GM18867 (cell line): ENCODE measurements at regions not wholly inside any gene's neighbourhood (a gene's known extent, or its start where the extent isn't known, plus 50 kb on each side); places are given as distances from the start of the nearest gene placed in this dataset.
"Not testable (repeated sequence)": the region's sequence is repeated elsewhere in the genome, so short reads cannot be mapped to it uniquely, and the experiment has no call there.

Experiments
- ATAC-seq: cut with Tn5 transposase; IDR thresholded peaks from one replicate; pipeline ENCODE4 v1.9.1; 2021; ENCODE audit warnings: mild to moderate bottlenecking, moderate library complexity; ENCODE audit not compliant: unreplicated experiment

DNA sequence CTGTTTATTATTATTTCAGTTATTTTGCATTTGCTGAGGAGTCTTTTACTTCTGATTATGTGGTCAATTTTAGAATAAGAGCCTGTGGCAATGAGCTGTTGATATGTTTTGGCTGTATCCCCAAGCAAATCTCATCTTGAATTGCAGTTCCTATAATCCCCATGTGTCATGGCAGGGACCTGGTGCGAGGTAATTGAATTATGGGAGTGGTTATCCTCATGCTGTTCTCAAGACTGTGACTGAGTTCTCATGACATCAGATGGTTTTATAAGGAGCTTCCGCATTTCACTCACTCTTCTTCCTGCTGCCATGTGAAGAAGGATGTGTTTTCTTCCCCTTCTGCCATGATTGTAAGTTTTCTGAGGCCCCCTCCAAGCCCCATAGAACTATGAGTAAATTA lies 114.9 kb upstream of the SLCO6A1 start:
- ATAC-seq = no peak

DNA sequence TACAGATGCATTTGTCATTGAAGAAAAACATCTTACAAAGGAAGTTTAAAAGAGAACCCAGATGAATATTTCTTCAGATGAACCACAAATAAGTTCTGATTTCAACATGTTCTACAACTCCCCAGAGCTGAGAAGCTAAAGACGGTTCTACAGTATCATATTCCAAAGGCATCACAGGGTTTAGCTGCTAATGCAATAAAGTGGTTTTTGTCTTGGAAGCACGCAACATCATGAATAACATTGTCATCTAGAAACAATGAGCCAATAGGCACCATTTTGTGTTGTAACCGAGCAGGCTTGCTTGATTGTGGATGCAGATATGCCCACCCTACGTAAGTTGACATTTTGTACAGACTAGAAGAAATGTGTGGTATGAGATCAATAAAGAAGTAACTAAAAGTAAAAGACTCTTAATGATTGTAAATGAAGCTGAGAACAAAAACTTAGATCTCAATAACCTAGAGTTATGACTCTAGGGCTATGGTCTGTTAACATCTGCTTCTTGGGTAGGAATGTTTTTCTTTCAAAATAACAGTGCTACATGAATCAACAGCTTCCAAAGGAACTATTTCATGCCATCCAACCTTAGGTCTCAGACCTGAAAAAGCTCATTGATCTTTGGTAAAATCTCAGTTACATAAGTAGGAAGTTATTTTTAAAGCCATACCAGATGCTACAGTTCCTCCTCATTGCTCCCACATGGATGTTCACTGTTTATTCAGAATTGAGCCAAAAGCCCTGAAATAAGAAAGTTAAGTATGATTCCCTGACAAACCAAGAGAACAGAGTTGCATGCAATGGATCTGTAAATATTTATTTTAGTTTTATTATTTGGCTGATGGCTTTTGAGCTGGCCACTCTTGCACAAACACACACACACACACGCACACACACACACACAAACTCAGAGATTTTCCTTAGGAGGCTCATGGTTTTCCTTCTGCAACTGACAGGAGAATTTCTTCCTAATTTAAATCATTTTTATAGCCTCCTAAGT lies 118.7 kb upstream of the SLCO6A1 start:
- ATAC-seq = no peak

DNA sequence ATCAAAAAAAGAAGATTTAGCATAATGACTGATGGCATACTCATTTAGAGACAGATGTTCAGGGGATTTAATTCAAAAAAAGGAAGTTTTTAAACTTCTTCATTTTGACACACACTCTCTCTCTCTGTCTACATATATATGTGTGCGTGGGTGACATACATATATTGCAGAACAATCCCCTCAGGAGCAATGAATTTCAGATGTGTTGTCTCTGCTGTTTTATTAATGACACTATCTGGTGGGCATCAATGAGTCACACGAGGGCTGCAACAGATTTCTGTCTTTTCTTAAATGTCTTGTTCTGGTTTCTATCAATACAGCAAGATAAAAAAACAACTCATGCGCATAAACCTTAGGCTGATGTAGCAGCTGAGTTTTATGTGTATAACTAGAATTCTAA lies 123.5 kb upstream of the SLCO6A1 start:
- ATAC-seq = no peak

DNA sequence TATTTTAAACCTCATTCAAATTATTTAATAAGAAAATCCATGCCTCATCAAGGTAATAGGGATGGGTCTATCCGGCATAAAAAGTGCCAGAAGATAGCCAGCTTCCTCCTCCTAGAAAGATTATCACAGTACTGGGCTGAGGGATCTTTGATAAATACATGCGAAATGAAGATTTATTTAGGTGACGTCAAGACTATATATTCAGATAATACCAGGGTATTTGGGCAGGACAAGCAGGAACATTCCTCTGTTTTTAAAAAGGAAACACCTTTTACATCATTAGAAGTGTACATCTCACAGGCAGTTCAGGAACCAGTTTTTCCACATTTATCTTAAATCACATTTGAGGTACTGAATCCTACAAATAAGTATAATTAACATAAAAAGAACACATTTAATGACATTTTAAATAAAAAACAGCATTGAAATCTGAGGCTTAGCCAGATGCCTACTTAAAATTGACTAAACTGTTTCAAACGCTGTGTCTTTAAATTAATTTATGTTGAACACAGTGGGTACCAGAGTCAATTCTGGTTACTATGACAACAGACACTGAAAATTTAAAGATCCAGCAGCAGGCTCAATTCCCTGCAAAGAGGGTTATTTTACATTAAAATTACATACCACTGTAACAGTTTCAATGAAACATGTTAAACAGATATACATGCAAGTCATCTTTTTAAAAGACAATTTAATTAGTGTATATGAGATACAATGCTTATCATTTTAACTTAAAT lies 124.7 kb upstream of the SLCO6A1 start:
- no peak for ATAC-seq

DNA sequence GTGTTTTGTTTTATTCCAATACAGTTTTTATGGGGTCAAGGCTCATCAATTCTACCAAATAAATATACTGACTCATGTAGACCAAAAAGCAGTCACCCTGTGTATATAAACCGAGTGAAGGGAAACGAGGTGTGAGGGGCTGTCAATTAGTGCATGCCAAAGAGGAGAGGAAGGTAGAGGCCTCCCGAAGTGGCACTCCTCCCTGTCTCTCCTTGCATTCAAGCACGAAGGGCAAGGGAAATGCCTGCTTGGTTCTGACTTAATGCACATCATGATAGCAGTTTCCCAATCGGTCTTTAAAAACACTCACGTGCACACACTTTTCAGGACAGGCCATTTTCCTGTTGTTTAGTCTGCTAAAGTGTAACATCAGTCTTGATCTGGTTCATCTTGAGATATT lies 125.6 kb upstream of the SLCO6A1 start:
- no peak for ATAC-seq

DNA sequence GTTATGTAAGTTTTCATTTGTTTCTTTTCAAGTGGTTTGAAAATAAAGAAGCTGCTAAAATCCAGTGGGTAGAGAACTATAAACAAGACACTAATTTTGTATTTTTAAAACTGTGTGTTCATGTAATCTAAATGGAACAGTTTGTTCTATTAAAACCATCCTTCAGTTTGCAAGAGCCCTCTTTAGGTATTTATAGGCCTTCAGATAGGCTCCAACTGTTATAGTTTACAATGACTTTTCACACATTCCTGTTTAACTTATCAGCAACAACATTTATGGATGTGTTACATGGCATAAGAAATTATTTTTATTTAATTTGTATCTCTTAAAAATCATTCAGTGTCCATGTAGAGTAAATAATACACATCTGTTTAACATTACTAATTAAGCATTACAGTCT lies 126.7 kb upstream of the SLCO6A1 start:
- no peak for ATAC-seq

DNA sequence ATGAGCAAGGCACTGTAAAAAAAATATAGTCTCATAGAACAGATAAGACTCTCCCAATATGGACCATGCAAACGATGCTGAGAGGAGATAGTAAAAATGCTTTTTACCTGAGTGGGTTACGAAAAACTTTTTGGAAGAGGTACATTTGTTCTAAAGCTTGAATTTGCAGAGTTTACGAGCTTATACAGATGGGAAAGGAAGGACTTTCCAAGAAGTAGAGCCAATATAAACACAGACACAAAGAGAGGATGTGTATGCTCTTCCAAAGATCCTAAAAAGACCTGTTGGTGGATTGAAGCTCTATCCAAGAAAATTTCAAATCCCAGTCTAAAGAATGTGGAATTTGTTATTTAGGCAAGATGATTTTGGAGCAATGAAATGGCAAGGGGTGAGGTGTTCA lies 127.1 kb upstream of the SLCO6A1 start:
- ATAC-seq = no peak

DNA sequence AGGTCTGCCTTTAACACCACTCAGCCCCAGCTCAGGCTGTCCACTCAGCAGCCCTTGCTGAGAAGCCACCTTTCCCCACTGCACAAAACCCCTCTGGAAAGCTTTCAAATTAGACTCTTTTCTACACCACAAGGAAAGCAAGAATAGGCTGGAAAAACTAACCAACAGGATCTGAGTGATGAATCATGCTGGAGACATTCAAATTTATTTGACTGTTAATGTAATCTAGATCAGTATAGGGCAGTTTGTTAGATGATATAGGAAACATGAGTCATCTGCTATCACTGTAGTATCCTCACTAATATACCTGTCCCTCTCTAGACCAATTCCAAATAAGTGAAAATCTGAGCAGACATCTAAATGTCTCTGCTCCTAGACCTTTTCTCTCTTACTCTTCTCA lies 127.8 kb upstream of the PAM start:
- ATAC-seq = no peak

DNA sequence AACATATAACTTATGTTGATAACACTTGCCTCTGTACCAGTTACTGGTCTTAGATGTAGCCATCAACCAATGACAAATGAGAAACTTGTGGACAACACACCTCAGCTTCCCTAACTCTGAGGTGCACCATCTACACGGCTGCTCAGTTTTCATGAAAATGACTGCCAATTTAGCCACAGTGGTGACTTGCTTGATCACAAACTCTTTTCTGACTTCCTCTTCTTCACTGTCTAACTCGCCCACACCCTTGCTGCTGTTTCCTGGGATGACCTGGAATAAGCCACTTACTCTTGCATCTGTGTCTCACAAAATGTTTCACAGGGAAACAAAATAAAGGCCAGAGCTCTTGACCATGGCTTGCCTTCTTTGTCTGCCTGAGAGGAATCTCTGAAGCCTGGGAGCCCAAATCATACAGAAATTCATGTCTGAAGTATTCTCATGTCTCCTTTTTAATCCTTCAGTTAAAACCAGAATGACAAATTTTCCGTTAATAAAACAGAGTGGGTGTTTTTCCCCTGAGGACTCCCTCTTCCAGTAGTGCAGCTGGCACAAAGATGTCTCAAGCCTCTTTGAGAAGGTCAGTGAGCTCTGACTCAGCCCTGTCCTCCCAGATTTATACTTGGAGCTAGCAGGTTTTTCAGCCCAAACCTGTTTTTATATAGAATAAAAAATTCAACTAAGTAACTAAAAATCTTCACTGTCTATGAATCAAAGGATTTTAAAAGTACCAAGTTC lies 126.5 kb upstream of the PAM start:
- ATAC-seq = no peak

DNA sequence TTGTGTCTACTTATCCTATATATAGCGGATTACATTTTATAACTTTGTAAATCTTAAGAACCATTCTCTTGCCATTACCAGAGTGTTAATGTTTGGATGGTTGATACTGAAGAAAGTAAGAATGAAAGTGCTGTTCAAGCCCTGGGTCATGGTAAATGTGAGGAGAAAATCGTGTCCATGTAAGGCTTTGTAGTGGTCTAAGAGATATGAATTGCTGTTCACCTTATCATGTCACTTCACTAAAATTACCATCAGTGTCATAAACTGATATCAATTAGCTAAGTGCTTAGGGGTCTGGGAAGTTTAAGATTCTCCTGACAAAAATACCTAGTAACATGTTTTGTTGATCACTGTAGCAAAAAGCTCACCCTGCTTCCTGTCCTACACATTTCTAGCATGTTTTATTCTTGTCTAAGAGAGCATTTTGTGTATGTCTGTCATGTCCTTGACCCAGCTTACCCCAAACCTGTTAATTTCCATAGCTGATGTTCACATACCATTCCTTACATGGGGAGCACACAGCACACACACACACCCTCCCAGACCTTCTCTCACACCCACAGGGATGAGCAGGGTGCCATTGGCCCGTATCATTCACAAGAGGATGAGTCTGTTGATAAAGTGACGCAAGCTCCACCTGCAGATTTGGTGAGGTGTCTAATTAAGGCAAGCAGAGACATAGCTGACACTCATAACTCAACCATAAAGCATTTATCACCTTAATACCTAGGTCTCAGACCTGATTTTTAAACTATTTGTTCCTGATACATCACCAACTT lies 125.1 kb upstream of the PAM start:
- no peak for ATAC-seq

DNA sequence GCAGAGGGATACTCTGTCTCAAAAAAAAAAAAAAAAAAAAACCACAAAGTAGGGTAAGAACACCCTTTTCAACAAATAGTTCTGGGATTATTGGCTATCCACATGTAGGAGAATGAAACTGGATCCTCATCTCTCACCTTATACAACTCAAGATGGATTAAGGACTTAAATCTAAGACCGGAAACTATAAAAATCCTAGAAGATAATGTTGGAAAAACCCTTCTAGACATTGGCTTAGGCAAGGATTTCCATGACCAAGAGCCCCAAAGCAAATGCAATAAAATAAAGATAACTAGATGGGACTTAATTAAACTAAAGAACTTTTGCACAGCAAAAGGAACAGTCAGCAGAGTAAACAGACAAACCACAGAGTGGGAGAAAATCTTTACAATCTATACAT lies 119.7 kb upstream of the PAM start:
- ATAC-seq = not testable (repeated sequence)

DNA sequence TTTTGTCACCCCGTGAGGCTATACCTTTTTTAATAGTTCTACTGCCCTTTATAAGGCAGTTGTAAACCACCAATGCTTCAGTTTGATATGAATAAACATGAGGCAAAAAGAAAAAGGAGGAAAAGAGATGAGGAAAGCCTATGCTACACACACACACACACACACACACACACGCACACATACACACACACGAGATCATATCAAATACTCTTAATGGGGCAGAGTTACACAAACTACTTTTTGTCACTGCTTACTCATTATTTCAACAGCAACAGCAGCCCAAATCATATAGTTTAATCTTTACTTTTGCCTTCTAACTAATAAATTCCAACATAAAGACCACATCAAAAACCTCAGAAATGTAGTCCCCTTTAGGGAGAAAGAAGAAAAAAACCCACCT lies 116.8 kb upstream of the PAM start:
- no peak for ATAC-seq

DNA sequence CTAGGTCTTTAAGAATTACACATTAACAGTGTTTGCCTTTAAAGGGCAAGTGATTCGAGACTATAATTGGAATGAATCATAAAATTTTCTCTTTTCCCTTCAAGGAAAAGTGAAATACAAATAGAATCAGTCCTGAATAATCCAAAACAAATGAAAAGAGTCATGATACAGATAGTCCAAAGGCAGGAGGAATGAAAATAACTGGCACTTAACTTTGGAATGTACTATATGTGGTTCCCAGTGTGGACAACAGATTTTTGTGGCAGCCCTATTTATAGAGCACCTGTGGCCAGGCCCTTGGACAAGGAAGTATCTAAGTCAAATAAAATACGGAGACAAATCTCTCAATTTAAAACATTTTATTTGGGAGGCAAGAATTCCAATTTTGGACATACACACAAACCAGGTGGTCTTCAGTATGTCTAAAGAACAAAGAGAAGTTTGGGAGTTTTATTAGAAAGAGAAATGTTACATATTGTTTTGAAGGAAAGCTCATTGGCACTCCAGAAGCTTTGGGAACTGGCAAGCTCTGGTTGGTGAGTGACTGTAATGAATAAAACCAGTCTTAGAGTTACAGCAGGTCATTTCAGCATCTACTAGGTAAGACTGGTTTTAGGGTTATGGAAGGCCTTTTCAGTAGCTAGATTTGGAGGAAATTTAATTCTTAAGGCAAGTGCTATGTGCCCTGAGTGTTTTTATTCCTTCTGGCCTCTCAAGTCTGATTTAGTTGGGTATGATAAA lies 116.0 kb upstream of the PAM start:
- ATAC-seq = no peak

DNA sequence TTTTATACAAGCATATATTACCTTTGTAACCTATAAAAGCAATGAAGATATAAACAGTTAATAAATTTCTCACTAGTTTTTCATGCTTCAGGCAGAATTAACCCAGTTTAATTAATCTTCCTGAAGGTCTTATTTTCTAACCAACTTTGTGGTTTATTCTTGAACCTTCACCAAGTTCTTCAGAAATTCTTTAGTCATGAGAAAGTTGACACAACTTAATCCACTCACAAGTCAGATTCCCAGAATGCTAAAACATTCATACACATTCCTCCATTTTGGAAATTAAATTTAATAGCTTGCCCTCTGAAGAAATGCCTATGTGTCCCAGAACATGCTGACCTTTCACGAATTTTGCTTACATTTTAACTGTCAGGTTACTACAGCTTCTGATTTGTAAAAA lies 105.4 kb upstream of the PAM start:
- ATAC-seq = no peak

DNA sequence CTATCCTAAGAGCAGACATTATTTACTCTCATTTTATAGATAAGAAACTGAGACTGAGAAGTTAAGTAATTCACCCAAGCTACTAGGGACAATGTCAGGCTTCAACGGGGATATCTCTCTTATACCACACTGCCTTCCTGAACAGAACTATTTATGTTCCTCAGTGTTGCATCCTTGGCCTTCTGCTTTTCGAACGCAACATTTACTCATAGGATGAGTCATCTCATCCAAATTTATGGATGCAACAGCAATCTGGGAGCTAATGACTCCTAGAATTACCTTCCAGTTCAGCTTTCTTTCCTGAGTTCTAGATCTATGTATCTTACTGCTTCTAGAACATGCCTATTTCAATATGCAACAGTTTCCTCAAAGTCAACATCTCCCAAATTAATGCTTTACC lies 103.6 kb upstream of the PAM start:
- ATAC-seq = no peak

DNA sequence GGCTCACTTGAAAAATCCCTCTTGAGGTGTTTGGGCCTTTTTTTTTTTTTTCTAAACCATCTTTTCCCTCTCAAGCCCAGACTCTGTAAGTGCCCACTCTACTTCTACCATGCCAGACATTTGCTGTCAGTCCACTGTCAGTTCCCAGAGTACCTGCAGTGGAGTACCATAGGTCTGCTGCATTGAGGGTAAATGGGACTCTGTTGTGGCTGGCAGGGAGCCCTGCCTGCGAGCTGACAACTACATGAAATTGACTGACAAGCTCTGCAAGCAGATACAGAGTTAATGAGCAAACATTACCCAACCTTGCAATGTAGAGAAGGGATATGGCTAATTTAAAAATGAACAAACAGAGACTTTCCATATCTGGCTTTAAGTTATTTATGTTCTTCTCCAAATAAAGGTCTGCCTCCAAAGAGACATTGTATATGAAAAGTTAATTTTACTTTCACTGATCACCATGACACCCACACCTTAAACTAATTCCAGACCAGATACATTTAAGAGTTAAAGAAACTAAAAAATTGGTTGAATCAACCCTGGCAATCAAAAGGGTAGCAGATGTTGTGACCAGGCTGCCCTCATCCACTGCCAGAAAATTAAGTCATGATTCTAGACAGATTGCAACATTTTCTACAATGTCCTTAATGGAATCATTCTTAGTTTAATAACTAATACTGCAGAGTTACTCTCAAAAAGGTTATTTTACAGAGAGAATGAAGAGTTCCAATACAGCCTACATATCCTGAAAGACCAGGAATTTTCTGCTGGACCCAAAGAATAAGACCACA lies 100.4 kb upstream of the PAM start:
- ATAC-seq = no peak

DNA sequence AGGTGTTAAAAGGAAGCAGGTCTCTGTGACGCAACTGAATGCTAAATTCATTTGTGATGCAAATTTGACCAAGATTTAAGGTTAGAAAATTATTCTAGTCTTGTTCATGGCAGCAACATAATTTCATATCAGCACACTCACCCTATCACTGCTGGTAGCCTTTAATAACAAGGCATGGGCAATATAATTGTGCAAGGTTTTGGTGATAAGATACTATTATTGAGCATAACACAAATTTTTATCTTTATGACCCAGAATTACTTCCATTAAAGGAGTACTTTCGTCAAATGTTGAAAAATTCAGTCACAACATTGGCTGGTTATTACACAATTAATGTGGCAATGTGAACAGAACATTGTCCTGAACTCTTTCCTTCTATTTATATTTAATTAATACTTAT lies 96.0 kb upstream of the PAM start:
- no peak for ATAC-seq

DNA sequence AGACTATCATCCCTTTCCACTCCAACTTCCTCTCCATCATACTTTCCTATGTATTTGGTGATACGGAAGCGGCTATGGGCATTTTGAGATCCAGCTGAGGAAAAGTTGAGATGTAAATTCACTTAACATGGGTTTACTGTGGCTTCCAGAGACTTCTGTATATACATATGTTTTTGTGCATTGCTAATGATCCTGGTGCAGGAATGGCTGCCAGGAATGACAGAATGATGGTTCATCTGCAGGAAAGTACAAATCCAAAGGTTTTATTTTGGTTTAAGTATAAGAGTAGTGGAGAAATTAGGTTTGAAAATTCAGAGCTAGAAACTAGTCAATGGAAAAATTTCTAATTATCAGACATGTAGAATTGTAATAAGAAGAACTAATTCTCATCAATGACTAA lies 95.0 kb upstream of the PAM start:
- ATAC-seq = no peak
